Stomach (tissue), 4 donors: ENCODE measurements at regions not wholly inside any gene's neighbourhood (a gene's known extent, or its start where the extent isn't known, plus 50 kb on each side); places are given as distances from the start of the nearest gene placed in this dataset.

Experiments used
- CTCF ChIP-seq, 7 experiments: fragments of 450-650 bp in 4 of 7; fragments of 200-600 bp in 3 of 7; sonication (generic) in 3 of 7; IDR thresholded peaks; one replicate each; pipeline ENCODE4 v1.5.1; 2016 to 2019; ENCODE audit warnings: antibody characterized with exemption in 7 of 7, control low read depth in 2 of 7, mild to moderate bottlenecking in 1 of 7
- EP300 ChIP-seq: sonication (generic); formaldehyde crosslinking; IDR thresholded peaks from one replicate; pipeline ENCODE4 v1.6.1; 2017; ENCODE audit warnings: antibody characterized with exemption

- TF ChIP-seq CTCF (IDR thresholded peaks at IDR 0.05) = no peak
- no peak for TF ChIP-seq EP300
These were observed 71.9 kb downstream of the GSC start for GRCh38 chr14:94697773-94698556.
